Amniotic epithelial cell (primary cell): ENCODE measurements at regions not wholly inside any gene's neighbourhood (a gene's known extent, or its start where the extent isn't known, plus 50 kb on each side); places are given as distances from the start of the nearest gene placed in this dataset.
"Not testable (repeated sequence)": the region's sequence is repeated elsewhere in the genome, so short reads cannot be mapped to it uniquely, and the experiment has no call there.

Experiments
- DNase-seq: peaks from one replicate; pipeline ENCODE4 v3.0.0-alpha.2; 2010; ENCODE audit warnings: low read depth

GRCh38 chr2:201568217-201568820, 75.0 kb downstream of the TMEM237 start:
- no peak for DNase-seq

GRCh38 chr2:201559067-201559710, 84.1 kb downstream of the TMEM237 start:
- DNase-seq: no peak

GRCh38 chr2:201558665-201559064, 84.6 kb downstream of the TMEM237 start:
- no peak for DNase-seq

- DNase-seq: no peak
Observed at GRCh38 chr2:201558232-201558631, 85.1 kb downstream of the TMEM237 start.

- no peak for DNase-seq
Observed at GRCh38 chr2:201551901-201552300, 91.4 kb downstream of the TMEM237 start.

GRCh38 chr2:201546576-201546975, 95.0 kb downstream of the STRADB start:
- no peak for DNase-seq

- DNase-seq: no peak
Observed at GRCh38 chr2:201542291-201542690, 90.8 kb downstream of the STRADB start.

- DNase-seq: not testable (repeated sequence)
Observed at GRCh38 chr2:201539271-201539670, 87.7 kb downstream of the STRADB start.

GRCh38 chr2:201538025-201538424, 86.5 kb downstream of the STRADB start:
- DNase-seq: no peak

GRCh38 chr2:201536754-201537153, 85.2 kb downstream of the STRADB start:
- DNase-seq: no peak

GRCh38 chr2:201536046-201536445, 84.5 kb downstream of the STRADB start:
- no peak for DNase-seq

GRCh38 chr2:201532686-201533304, 81.3 kb downstream of the STRADB start:
- peak; percentile 66 for DNase-seq
